Neutrophil (primary cell): ENCODE measurements at regions not wholly inside any gene's neighbourhood (a gene's known extent, or its start where the extent isn't known, plus 50 kb on each side); places are given as distances from the start of the nearest gene placed in this dataset.

Source experiments
- H3K27ac ChIP-seq: fragments of 200-600 bp; sonication (generic); 2 replicates; pipeline ENCODE4 v1.5.1; 2016; ENCODE audit warnings: mild to moderate bottlenecking, moderate library complexity
- H3K27me3 ChIP-seq: fragments of 200-600 bp; sonication (generic); 2 replicates; pipeline ENCODE4 v1.6.0; 2016; ENCODE audit warnings: mild to moderate bottlenecking
- H3K36me3 ChIP-seq: fragments of 200-600 bp; sonication (generic); 2 replicates; pipeline ENCODE4 v1.5.1; 2017
- H3K4me1 ChIP-seq, 2 experiments: fragments of 200-600 bp in 1 of 2; sonication (generic) in 1 of 2; 1 replicate in 1 of 2; 2 replicates in 1 of 2; pipeline versions ENCODE4 v1.5.1 to v1.6.1; 2013 to 2016; ENCODE audit warnings: low read depth in 1 of 2, low read length in 1 of 2, mild to moderate bottlenecking in 1 of 2, moderate library complexity in 1 of 2; ENCODE audit not compliant: control insufficient read depth in 1 of 2, insufficient read depth in 1 of 2
- H3K4me3 ChIP-seq, 2 experiments: fragments of 200-600 bp in 1 of 2; sonication (generic) in 1 of 2; 1 replicate in 1 of 2; 2 replicates in 1 of 2; pipeline ENCODE4 v1.5.1; 2013 to 2016; ENCODE audit warnings: low read depth in 1 of 2, low read length in 1 of 2, mild to moderate bottlenecking in 1 of 2, moderate library complexity in 1 of 2
- H3K9me3 ChIP-seq: fragments of 200-600 bp; sonication (generic); 2 replicates; pipeline ENCODE4 v1.5.1; 2016
- CTCF ChIP-seq: fragments of 200-600 bp; sonication (generic); IDR thresholded peaks from 2 replicates; pipeline ENCODE4 v1.5.1; 2016; ENCODE audit warnings: antibody characterized with exemption

GRCh38 chr13:83184819-83185218 lies 697.5 kb downstream of the SLITRK1 start:
- no peaks in the 10 kb centered on the region for H3K36me3 ChIP-seq
- H3K27ac ChIP-seq: no peak overlapping the region
- no peak overlapping the region for H3K4me3 ChIP-seq
- no peaks in the 10 kb centered on the region for H3K4me1 ChIP-seq
- TF ChIP-seq CTCF: no peak
- no peaks in the 10 kb centered on the region for H3K27me3 ChIP-seq
- H3K9me3 ChIP-seq: no peaks in the 10 kb centered on the region

GRCh38 chr13:83184150-83184475 lies 698.2 kb downstream of the SLITRK1 start:
- H3K27me3 ChIP-seq: no peaks in the 10 kb centered on the region
- H3K4me3 ChIP-seq: no peak overlapping the region
- no peak overlapping the region for H3K27ac ChIP-seq
- H3K36me3 ChIP-seq: no peaks in the 10 kb centered on the region
- no peak for TF ChIP-seq CTCF
- H3K4me1 ChIP-seq: no peaks in the 10 kb centered on the region
- no peaks in the 10 kb centered on the region for H3K9me3 ChIP-seq

GRCh38 chr13:83183439-83184149 lies 698.7 kb downstream of the SLITRK1 start:
- TF ChIP-seq CTCF: no peak
- Histone ChIP-seq H3K4me3 (no peak overlapping the region), H3K4me1 (no peaks in the 10 kb centered on the region)

GRCh38 chr13:83182845-83183244 lies 699.4 kb downstream of the SLITRK1 start:
- no peak for TF ChIP-seq CTCF
- Histone ChIP-seq H3K27me3 (no peaks in the 10 kb centered on the region), H3K36me3 (no peaks in the 10 kb centered on the region), H3K9me3 (no peaks in the 10 kb centered on the region), H3K27ac (no peak overlapping the region), H3K4me1 (no peaks in the 10 kb centered on the region), H3K4me3 (no peak overlapping the region)

More at GRCh38 chr13:83183439-83184149, 698.7 kb downstream of the SLITRK1 start:
- H3K27me3 ChIP-seq: no peaks in the 10 kb centered on the region
- no peaks in the 10 kb centered on the region for H3K9me3 ChIP-seq
- H3K27ac ChIP-seq: no peak overlapping the region
- H3K36me3 ChIP-seq: no peaks in the 10 kb centered on the region

GRCh38 chr13:83178008-83178407 lies 704.3 kb downstream of the SLITRK1 start:
- H3K27ac ChIP-seq: no peak overlapping the region
- no peak overlapping the region for H3K4me3 ChIP-seq
- no peaks in the 10 kb centered on the region for H3K9me3 ChIP-seq
- TF ChIP-seq CTCF: no peak
- H3K4me1 ChIP-seq: no peaks in the 10 kb centered on the region
- no peaks in the 10 kb centered on the region for H3K27me3 ChIP-seq
- H3K36me3 ChIP-seq: no peaks in the 10 kb centered on the region
